ENCODE measurements at regions not wholly inside any gene's neighbourhood (a gene's known extent, or its start where the extent isn't known, plus 50 kb on each side); places are given as distances from the start of the nearest gene placed in this dataset.

GRCh38 chr13:90605664-90606063, 741.8 kb upstream of the MIR17HG start:
- H2AFZ ChIP-seq (ENCODE audit: low read depth, low read length, poor library complexity, severe bottlenecking) = no peak overlapping the region
- DNase-seq (ENCODE audit: low read depth, low spot score) (no peak), ATAC-seq (no peak)
- no peaks in the 10 kb centered on the region for H3K36me3 ChIP-seq (ENCODE audit: control insufficient read depth in 1 of 2, insufficient read depth in 2 of 2, low read length in 2 of 2)
- POLR2A ChIA-PET = no interaction called here
- H3K4me1 ChIP-seq (ENCODE audit: control insufficient read depth in 1 of 2, insufficient read depth in 2 of 2, low read length in 2 of 2) = no peaks in the 10 kb centered on the region
- H3K27ac ChIP-seq (ENCODE audit: low read depth, low read length) = no peak overlapping the region
- no TSS peak for BruUV-seq (replicated peaks)
- H3K9me2 ChIP-seq (ENCODE audit: insufficient read depth) = no peaks in the 10 kb centered on the region
- H4K20me1 ChIP-seq (ENCODE audit: insufficient read depth) = no peaks in the 10 kb centered on the region
- no peak overlapping the region for H3K4me2 ChIP-seq (ENCODE audit: low read length)
- no peak overlapping the region for H3K4me3 ChIP-seq (replicated peaks in 1 of 2; ENCODE audit: low read depth in 1 of 2, low read length in 2 of 2)
- no peaks in the 10 kb centered on the region for H3K79me2 ChIP-seq (ENCODE audit: insufficient read depth, low read length)
- intact Hi-C loops (cut with micrococcal nuclease) = loop anchor here (5.0 kb wide), 1 partner anchor 48 kb away; no protein-coding TSS in a partner anchor
- no peak overlapping the region for H3K9ac ChIP-seq (ENCODE audit: low read length)
- no peak for TF ChIP-seq ATF3 (IDR thresholded peaks at IDR 0.05)
- TF ChIP-seq REST (IDR thresholded peaks at IDR 0.05; ENCODE audit: low read depth) = no peak
- no peak for TF ChIP-seq ZBTB33 (IDR thresholded peaks at IDR 0.05; ENCODE audit: extremely low read depth, insufficient replicate concordance, low read length)
- no peak for TF ChIP-seq POLR2AphosphoS5 (IDR thresholded peaks at IDR 0.05; ENCODE audit: low read depth, low read length)
- TF ChIP-seq SRF (IDR thresholded peaks at IDR 0.05; ENCODE audit: low read depth) = no peak
- TF ChIP-seq JUND (IDR thresholded peaks at IDR 0.05) = no peak
- TF ChIP-seq YY1 (IDR thresholded peaks at IDR 0.05; ENCODE audit: extremely low read depth, insufficient replicate concordance, low read depth, low read length) = no peak
- TF ChIP-seq SP1 (IDR thresholded peaks at IDR 0.05; ENCODE audit: low read depth) = no peak
- no peak for TF ChIP-seq EZH2phosphoT487 (IDR thresholded peaks at IDR 0.05; ENCODE audit: borderline replicate concordance)
- TF ChIP-seq SIN3A (IDR thresholded peaks at IDR 0.05; ENCODE audit: low read depth) = no peak
- no peak for TF ChIP-seq ELF1 (IDR thresholded peaks at IDR 0.05; ENCODE audit: borderline replicate concordance, low read depth)
- no peak for TF ChIP-seq ZNF274 (IDR thresholded peaks at IDR 0.05; ENCODE audit: low read depth, low read length)
- TF ChIP-seq CBX3 (IDR thresholded peaks at IDR 0.05; ENCODE audit: low read depth) = no peak
- TF ChIP-seq CTCF (IDR thresholded peaks at IDR 0.05 in 2 of 3, conservative IDR thresholded peaks at IDR 0.05 in 1 of 3; ENCODE audit: borderline replicate concordance in 1 of 3, insufficient read depth in 1 of 3, low read depth in 2 of 3, low read length in 2 of 3) = no peak
- TF ChIP-seq RAD21 (IDR thresholded peaks at IDR 0.05; ENCODE audit: low read depth) = no peak
- TF ChIP-seq CEBPB (IDR thresholded peaks at IDR 0.05; ENCODE audit: low read depth) = no peak
- TF ChIP-seq EGR1 (IDR thresholded peaks at IDR 0.05; ENCODE audit: low read depth) = no peak
- TF ChIP-seq MAX (IDR thresholded peaks at IDR 0.05) = no peak
- RAD21 ChIA-PET (ENCODE audit: low non-redundant PET in 1 of 2, low total read pairs in 2 of 2, uncharacterized antibody in 2 of 2, unreplicated experiment in 2 of 2) = no interaction called here
- CTCF ChIA-PET = no interaction called here
- no peaks in the 10 kb centered on the region; a peak in 1 of 4 replicates for H3K9me3 ChIP-seq (ENCODE audit: control insufficient read depth in 1 of 2, insufficient read depth in 1 of 2, low read depth in 1 of 2, low read length in 2 of 2)
- H3K27me3 ChIP-seq (ENCODE audit: insufficient read depth, low read length) = no peaks in the 10 kb centered on the region

Data from HCT116 (cell line).